ENCODE measurements at regions not wholly inside any gene's neighbourhood (a gene's known extent, or its start where the extent isn't known, plus 50 kb on each side); places are given as distances from the start of the nearest gene placed in this dataset.

DNA sequence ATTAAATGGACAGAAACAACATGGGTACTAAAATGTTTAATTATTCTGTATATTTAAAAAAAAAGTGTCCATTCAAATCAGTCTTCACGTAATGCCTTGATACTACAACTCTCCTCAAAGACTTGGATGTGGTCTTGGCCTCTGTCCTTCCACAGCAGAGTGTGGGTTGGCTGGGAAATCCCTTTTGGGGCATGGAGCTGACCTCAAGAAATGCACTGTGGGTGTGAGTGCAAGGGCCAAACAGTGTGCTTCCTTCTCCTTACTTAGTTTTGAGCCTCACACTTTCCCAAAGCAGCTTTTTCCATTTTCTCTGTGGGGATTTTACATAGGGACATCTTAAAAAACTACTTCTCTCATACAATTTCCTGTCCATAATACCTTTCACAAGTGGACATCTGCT, 607.4 kb downstream of the EFNB2 start:
- Histone ChIP-seq H3K36me3 (ENCODE audit: insufficient read depth) (no peaks in the 10 kb centered on the region), H3K27ac (no peak overlapping the region), H2AFZ (ENCODE audit: low read depth) (no peak overlapping the region), H3K9ac (no peak overlapping the region), H3K4me3 (IDR thresholded peaks at IDR 0.05; ENCODE audit: insufficient read depth, low read depth, low read length) (no peak overlapping the region), H3K79me2 (ENCODE audit: insufficient read depth, low read depth) (no peaks in the 10 kb centered on the region), H4K20me1 (ENCODE audit: insufficient read depth) (no peaks in the 10 kb centered on the region), H3K27me3 (ENCODE audit: insufficient read depth, low read depth) (no peaks in the 10 kb centered on the region), H3K4me1 (ENCODE audit: low read depth, poor library complexity, severe bottlenecking) (no peaks in the 10 kb centered on the region), H3K4me2 (no peak overlapping the region)
- TF ChIP-seq, protein P1, sequence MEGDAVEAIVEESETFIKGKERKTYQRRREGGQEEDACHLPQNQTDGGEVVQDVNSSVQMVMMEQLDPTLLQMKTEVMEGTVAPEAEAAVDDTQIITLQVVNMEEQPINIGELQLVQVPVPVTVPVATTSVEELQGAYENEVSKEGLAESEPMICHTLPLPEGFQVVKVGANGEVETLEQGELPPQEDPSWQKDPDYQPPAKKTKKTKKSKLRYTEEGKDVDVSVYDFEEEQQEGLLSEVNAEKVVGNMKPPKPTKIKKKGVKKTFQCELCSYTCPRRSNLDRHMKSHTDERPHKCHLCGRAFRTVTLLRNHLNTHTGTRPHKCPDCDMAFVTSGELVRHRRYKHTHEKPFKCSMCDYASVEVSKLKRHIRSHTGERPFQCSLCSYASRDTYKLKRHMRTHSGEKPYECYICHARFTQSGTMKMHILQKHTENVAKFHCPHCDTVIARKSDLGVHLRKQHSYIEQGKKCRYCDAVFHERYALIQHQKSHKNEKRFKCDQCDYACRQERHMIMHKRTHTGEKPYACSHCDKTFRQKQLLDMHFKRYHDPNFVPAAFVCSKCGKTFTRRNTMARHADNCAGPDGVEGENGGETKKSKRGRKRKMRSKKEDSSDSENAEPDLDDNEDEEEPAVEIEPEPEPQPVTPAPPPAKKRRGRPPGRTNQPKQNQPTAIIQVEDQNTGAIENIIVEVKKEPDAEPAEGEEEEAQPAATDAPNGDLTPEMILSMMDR (conservative IDR thresholded peaks at IDR 0.05; ENCODE audit: low read depth, low read length): no peak

DNA sequence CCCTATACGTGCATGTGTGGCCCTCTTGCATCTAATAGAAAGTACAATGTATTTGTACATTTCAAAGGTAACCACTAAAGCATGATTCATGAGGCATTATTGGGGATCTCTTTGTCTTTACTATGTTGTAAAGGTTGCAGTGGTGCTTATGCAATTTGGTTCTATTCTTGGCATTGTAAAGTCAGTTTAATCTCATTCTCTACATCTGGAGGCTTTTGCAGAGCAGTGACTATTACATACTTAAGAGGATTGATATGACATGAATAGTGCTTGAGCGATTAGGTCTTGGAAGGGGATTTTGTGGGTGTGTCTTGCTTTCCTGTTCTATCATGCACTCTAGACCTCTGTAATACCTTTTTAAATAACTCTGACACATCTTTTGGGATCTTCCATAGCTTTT, 610.0 kb downstream of the EFNB2 start:
- Histone ChIP-seq H3K36me3 (ENCODE audit: insufficient read depth) (no peaks in the 10 kb centered on the region), H3K9ac (no peak overlapping the region), H3K27me3 (ENCODE audit: insufficient read depth, low read depth) (no peaks in the 10 kb centered on the region), H3K4me3 (IDR thresholded peaks at IDR 0.05; ENCODE audit: insufficient read depth, low read depth, low read length) (no peak overlapping the region), H2AFZ (ENCODE audit: low read depth) (no peak overlapping the region), H3K4me2 (no peak overlapping the region), H3K4me1 (ENCODE audit: low read depth, poor library complexity, severe bottlenecking) (no peaks in the 10 kb centered on the region), H4K20me1 (ENCODE audit: insufficient read depth) (no peaks in the 10 kb centered on the region), H3K79me2 (ENCODE audit: insufficient read depth, low read depth) (no peaks in the 10 kb centered on the region), H3K27ac (no peak overlapping the region)
- TF ChIP-seq, protein P1 (conservative IDR thresholded peaks at IDR 0.05; ENCODE audit: low read depth, low read length): no peak

DNA sequence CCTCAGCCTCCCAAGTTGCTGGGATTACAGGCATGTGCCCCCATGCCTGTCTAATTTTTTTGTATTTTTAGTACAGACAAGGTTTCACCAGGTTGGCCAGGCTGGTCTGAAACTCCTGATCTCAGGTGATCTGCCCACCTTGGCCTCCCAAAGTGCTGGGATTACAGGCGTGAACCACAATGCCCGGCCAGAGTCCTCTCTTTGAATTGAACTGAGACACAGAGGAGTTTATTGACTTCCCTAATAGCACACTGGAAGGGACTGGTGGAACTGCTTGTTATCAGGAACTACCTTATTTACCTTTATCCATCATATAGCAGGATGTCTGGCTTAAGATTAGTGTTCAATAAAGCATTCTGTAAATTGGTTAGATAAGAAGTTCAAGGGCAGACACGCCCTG, 613.8 kb downstream of the EFNB2 start:
- H3K79me2 ChIP-seq (ENCODE audit: insufficient read depth, low read depth): no peaks in the 10 kb centered on the region
- no peaks in the 10 kb centered on the region for H3K27me3 ChIP-seq (ENCODE audit: insufficient read depth, low read depth)
- TF ChIP-seq, protein P1 (conservative IDR thresholded peaks at IDR 0.05; ENCODE audit: low read depth, low read length): no peak
- H3K4me3 ChIP-seq (IDR thresholded peaks at IDR 0.05; ENCODE audit: insufficient read depth, low read depth, low read length): no peak overlapping the region
- H3K27ac ChIP-seq: no peak overlapping the region
- H3K9ac ChIP-seq: no peak overlapping the region
- no peaks in the 10 kb centered on the region for H4K20me1 ChIP-seq (ENCODE audit: insufficient read depth)
- no peak overlapping the region for H3K4me2 ChIP-seq
- no peaks in the 10 kb centered on the region for H3K4me1 ChIP-seq (ENCODE audit: low read depth, poor library complexity, severe bottlenecking)
- no peaks in the 10 kb centered on the region for H3K36me3 ChIP-seq (ENCODE audit: insufficient read depth)
- H2AFZ ChIP-seq (ENCODE audit: low read depth): no peak overlapping the region

DNA sequence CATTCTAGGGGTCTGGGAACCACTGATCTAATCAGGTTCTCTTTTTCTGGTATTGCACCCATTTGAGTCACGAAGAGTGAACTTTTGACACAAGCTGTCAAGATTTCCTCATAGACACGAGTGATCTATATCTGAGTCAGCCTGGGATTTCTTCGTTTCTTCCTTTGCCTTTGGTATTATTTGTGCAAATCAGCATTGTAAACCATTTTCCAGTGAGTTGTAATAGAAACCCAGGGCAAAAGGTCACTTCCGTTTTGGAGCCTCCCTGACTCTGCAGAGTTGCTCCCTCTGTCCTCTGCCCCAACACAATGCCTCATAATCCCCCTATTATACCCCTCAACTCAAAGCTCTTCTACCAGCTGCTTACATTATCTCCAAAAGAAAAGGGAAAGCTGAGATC, 615.1 kb downstream of the EFNB2 start:
- no peak overlapping the region for H2AFZ ChIP-seq (ENCODE audit: low read depth)
- no peak overlapping the region for H3K4me3 ChIP-seq (IDR thresholded peaks at IDR 0.05; ENCODE audit: insufficient read depth, low read depth, low read length)
- H3K4me2 ChIP-seq: no peak overlapping the region

More for the DNA sequence above, 615.1 kb downstream of the EFNB2 start:
- no peaks in the 10 kb centered on the region for H3K27me3 ChIP-seq (ENCODE audit: insufficient read depth, low read depth)
- no peaks in the 10 kb centered on the region for H3K36me3 ChIP-seq (ENCODE audit: insufficient read depth)
- H3K79me2 ChIP-seq (ENCODE audit: insufficient read depth, low read depth): no peaks in the 10 kb centered on the region
- H3K4me1 ChIP-seq (ENCODE audit: low read depth, poor library complexity, severe bottlenecking): no peaks in the 10 kb centered on the region
- H3K27ac ChIP-seq: no peak overlapping the region
- H3K9ac ChIP-seq: no peak overlapping the region
- no peaks in the 10 kb centered on the region for H4K20me1 ChIP-seq (ENCODE audit: insufficient read depth)
- TF ChIP-seq, protein P1 (conservative IDR thresholded peaks at IDR 0.05; ENCODE audit: low read depth, low read length): no peak

Measured in KMS-11 (cell line).